ENCODE measurements at regions not wholly inside any gene's neighbourhood (a gene's known extent, or its start where the extent isn't known, plus 50 kb on each side); places are given as distances from the start of the nearest gene placed in this dataset.

DNA sequence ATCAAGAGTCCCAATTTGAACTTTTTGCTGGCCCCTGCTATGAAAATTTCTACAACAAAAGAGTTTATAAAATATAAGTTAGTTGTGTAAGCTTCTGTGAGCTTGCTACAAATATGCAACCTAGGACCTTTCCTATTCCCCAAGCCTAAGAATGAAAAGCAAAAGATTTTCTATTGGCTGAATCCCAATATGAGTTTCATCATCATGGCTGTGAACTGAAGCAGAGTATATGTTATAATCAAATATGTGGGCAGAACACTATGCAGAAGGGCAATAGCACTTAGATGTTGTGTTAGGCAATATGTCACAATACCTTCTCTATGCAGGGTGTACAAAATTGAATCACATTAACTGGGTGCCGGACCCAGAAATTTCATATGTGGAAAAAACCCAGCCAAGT, 1018.3 kb upstream of the AMELY start:
- TF ChIP-seq, protein P1, sequence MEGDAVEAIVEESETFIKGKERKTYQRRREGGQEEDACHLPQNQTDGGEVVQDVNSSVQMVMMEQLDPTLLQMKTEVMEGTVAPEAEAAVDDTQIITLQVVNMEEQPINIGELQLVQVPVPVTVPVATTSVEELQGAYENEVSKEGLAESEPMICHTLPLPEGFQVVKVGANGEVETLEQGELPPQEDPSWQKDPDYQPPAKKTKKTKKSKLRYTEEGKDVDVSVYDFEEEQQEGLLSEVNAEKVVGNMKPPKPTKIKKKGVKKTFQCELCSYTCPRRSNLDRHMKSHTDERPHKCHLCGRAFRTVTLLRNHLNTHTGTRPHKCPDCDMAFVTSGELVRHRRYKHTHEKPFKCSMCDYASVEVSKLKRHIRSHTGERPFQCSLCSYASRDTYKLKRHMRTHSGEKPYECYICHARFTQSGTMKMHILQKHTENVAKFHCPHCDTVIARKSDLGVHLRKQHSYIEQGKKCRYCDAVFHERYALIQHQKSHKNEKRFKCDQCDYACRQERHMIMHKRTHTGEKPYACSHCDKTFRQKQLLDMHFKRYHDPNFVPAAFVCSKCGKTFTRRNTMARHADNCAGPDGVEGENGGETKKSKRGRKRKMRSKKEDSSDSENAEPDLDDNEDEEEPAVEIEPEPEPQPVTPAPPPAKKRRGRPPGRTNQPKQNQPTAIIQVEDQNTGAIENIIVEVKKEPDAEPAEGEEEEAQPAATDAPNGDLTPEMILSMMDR (IDR thresholded peaks at IDR 0.05; ENCODE audit: low read depth, low read length) = no peak
- Histone ChIP-seq H3K9me3 (ENCODE audit: control insufficient read depth, insufficient read depth, low read length) (no peaks in the 10 kb centered on the region), H3K4me3 (ENCODE audit: low read depth, low read length) (no peak overlapping the region), H3K27ac (ENCODE audit: low read depth, low read length) (no peak overlapping the region), H3K27me3 (ENCODE audit: control insufficient read depth, insufficient read depth, low read length) (no peaks in the 10 kb centered on the region)
- CTCF ChIA-PET = no interaction called here
- no peak for DNase-seq (ENCODE audit: low read depth, low spot score)
- POLR2A ChIA-PET = no interaction called here

DNA sequence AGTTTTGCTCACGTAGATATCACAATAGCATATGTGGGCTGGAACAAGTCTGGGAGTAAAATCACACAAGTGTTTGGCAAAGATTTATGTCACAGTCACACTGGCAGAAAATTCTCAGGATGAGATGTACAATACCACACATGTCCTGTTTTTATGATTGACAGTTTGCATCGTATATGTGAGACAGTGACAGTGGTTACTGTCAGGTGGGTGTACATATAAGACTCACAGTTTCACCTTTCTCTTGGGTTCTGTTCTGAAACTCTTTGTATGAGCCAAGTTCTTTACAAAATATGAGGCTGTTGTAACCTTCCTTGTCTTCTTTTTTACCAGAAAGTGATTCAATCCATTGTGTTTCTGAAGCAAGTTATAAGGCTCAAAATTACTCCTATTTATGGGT, 1012.5 kb upstream of the AMELY start:
- Histone ChIP-seq H3K27ac (ENCODE audit: low read depth, low read length) (no peak overlapping the region), H3K4me3 (ENCODE audit: low read depth, low read length) (no peak overlapping the region), H3K9me3 (ENCODE audit: control insufficient read depth, insufficient read depth, low read length) (no peaks in the 10 kb centered on the region), H3K27me3 (ENCODE audit: control insufficient read depth, insufficient read depth, low read length) (no peaks in the 10 kb centered on the region)
- DNase-seq (ENCODE audit: low read depth, low spot score) = no peak
- TF ChIP-seq, protein P1 (IDR thresholded peaks at IDR 0.05; ENCODE audit: low read depth, low read length) = no peak
- POLR2A ChIA-PET = no interaction called here
- CTCF ChIA-PET = no interaction called here

DNA sequence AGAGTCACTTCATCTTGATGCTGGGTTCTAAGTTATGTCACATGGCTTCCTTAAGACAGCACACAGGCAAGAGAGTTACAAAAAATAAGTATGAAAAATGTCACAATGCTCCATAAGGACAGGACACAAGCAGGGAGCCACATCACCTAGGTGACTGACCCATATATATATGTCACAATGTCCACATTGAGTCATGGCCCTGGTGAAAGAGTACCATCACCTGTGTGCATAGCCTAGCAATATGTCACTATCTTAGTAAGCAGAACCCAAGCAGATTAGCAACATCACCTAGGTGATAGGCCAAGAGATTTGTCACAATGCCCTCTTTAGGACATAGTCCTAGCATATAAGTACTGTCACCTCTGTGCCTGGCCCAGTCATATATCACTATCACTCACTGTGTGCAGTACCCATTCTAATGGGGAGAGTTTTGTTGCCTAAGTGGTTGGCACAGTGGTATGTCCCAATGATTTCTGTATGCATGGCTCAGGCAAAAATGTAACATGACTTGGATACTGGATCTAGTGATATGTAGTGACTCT, 1012.0 kb upstream of the AMELY start:
- POLR2A ChIA-PET = no interaction called here
- Histone ChIP-seq H3K27me3 (ENCODE audit: control insufficient read depth, insufficient read depth, low read length) (no peaks in the 10 kb centered on the region), H3K27ac (ENCODE audit: low read depth, low read length) (no peak overlapping the region), H3K9me3 (ENCODE audit: control insufficient read depth, insufficient read depth, low read length) (no peaks in the 10 kb centered on the region), H3K4me3 (ENCODE audit: low read depth, low read length) (no peak overlapping the region)
- TF ChIP-seq, protein P1 (IDR thresholded peaks at IDR 0.05; ENCODE audit: low read depth, low read length) = no peak
- CTCF ChIA-PET = no interaction called here
- DNase-seq (ENCODE audit: low read depth, low spot score) = no peak

DNA sequence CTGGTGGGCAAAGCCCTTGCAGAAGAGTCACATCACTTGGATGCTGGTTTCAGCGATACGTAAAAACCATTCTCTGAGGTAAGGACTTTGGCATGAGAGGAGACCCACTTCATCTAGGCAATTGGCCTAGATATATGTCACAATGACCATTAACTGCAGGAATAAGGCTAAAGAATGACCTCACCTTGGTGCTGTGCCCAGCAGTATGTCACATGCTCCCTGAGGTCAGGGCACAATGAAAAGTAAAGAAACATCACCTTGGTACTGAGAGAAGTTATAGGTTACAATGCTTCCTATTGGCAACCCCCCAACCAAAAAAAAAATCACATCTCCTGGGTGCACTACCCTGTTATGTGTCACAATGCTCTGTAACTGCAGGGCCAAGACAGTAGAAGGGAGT, 1008.8 kb upstream of the AMELY start:
- H3K27me3 ChIP-seq (ENCODE audit: control insufficient read depth, insufficient read depth, low read length) = no peaks in the 10 kb centered on the region
- TF ChIP-seq, protein P1 (IDR thresholded peaks at IDR 0.05; ENCODE audit: low read depth, low read length) = no peak
- CTCF ChIA-PET = no interaction called here
- H3K4me3 ChIP-seq (ENCODE audit: low read depth, low read length) = no peak overlapping the region
- POLR2A ChIA-PET = no interaction called here
- H3K27ac ChIP-seq (ENCODE audit: low read depth, low read length) = no peak overlapping the region
- no peaks in the 10 kb centered on the region for H3K9me3 ChIP-seq (ENCODE audit: control insufficient read depth, insufficient read depth, low read length)
- DNase-seq (ENCODE audit: low read depth, low spot score) = no peak

DNA sequence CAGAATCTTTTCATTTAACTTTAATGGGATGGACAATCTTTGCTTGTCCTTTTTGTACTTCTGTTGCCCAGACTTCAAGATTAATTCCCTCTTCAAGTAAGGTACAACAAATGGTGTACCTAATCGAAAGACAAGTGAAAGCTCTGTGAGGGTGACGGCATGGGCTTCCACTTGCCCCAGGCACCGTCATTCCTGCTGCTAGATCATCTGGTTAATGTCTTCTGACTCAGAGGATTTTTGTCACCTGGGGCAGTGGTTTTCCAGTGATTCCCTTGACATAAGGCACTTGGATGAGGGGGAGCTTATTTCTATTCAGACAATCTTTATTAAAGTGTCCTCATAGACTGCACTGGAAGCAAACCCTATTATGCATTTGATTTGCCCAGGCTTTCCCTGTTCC, 977.0 kb upstream of the AMELY start:
- no peak overlapping the region for H3K27ac ChIP-seq (ENCODE audit: low read depth, low read length)
- ChIA-PET CTCF (no interaction called here), POLR2A (no interaction called here)
- no peaks in the 10 kb centered on the region for H3K27me3 ChIP-seq (ENCODE audit: control insufficient read depth, insufficient read depth, low read length)
- no peak overlapping the region for H3K4me3 ChIP-seq (ENCODE audit: low read depth, low read length)
- TF ChIP-seq, protein P1 (IDR thresholded peaks at IDR 0.05; ENCODE audit: low read depth, low read length) = no peak
- no peaks in the 10 kb centered on the region for H3K9me3 ChIP-seq (ENCODE audit: control insufficient read depth, insufficient read depth, low read length)
- no peak for DNase-seq (ENCODE audit: low read depth, low spot score)

Measured in AG04450 (cell line).